H9 (cell line): ENCODE measurements at regions not wholly inside any gene's neighbourhood (a gene's known extent, or its start where the extent isn't known, plus 50 kb on each side); places are given as distances from the start of the nearest gene placed in this dataset.

Experiments used
- DNase-seq: peaks from one replicate; pipeline ENCODE4 v3.0.0-alpha.2; 2017
- H2AFZ ChIP-seq: one replicate; pipeline ENCODE4 v1.6.1; 2013; ENCODE audit warnings: mild to moderate bottlenecking, low read length, control low read depth, moderate library complexity
- H2AK5ac ChIP-seq: 2 replicates; pipeline ENCODE4 v1.6.1; 2013; ENCODE audit warnings: low read length, control low read depth, mixed read lengths; ENCODE audit not compliant: insufficient read length
- H2BK120ac ChIP-seq: one replicate; pipeline ENCODE4 v1.6.1; 2013; ENCODE audit warnings: low read depth, mild to moderate bottlenecking, low read length, control low read depth, inconsistent platforms; ENCODE audit not compliant: poor library complexity, severe bottlenecking
- H2BK12ac ChIP-seq: 2 replicates; pipeline ENCODE4 v1.6.1; 2013; ENCODE audit warnings: low read length, control low read depth, mixed read lengths, low read depth; ENCODE audit not compliant: insufficient read length
- H2BK15ac ChIP-seq: 2 replicates; pipeline ENCODE4 v1.6.1; 2013; ENCODE audit warnings: low read depth, low read length, control low read depth
- H2BK20ac ChIP-seq: one replicate; pipeline ENCODE4 v1.6.1; 2013; ENCODE audit warnings: low read depth, mild to moderate bottlenecking, low read length, control low read depth, inconsistent platforms; ENCODE audit not compliant: poor library complexity, severe bottlenecking
- H2BK5ac ChIP-seq: 2 replicates; pipeline ENCODE4 v1.6.1; 2013; ENCODE audit warnings: low read length, control low read depth, mixed read lengths; ENCODE audit not compliant: insufficient read length
- H3K14ac ChIP-seq: 2 replicates; pipeline ENCODE4 v1.6.1; 2013; ENCODE audit warnings: low read length, control low read depth; ENCODE audit not compliant: insufficient read depth
- H3K18ac ChIP-seq: 2 replicates; pipeline ENCODE4 v1.6.1; 2013; ENCODE audit warnings: low read depth, mild to moderate bottlenecking, mixed read lengths, low read length, control low read depth; ENCODE audit not compliant: insufficient read length
- H3K23ac ChIP-seq: 2 replicates; pipeline ENCODE4 v1.6.1; 2013; ENCODE audit warnings: low read length, control low read depth, mixed read lengths, low read depth; ENCODE audit not compliant: insufficient read length
- H3K23me2 ChIP-seq: 2 replicates; pipeline ENCODE4 v1.6.1; 2013; ENCODE audit warnings: low read depth, mild to moderate bottlenecking, mixed read lengths, low read length, control low read depth; ENCODE audit not compliant: insufficient read length, poor library complexity, severe bottlenecking
- H3K27ac ChIP-seq: 2 replicates; pipeline ENCODE4 v1.5.1; 2013; ENCODE audit warnings: low read length, control low read depth, mixed read lengths, low read depth; ENCODE audit not compliant: insufficient read length
- H3K27me3 ChIP-seq: 2 replicates; pipeline ENCODE4 v1.6.1; 2013; ENCODE audit warnings: low read length, control low read depth, inconsistent platforms; ENCODE audit not compliant: insufficient read depth
- H3K4ac ChIP-seq: 2 replicates; pipeline ENCODE4 v1.6.1; 2013; ENCODE audit warnings: low read depth, mild to moderate bottlenecking, control low read depth, inconsistent platforms, low read length, moderate library complexity
- H3K4me1 ChIP-seq: 2 replicates; pipeline ENCODE4 v1.6.1; 2013; ENCODE audit warnings: low read length, control low read depth, inconsistent platforms; ENCODE audit not compliant: insufficient read depth
- H3K4me2 ChIP-seq: 2 replicates; pipeline ENCODE4 v1.6.1; 2013; ENCODE audit warnings: low read length, control low read depth, mixed read lengths; ENCODE audit not compliant: insufficient read length, insufficient read depth
- H3K56ac ChIP-seq: 2 replicates; pipeline ENCODE4 v1.6.1; 2013; ENCODE audit warnings: low read depth, mild to moderate bottlenecking, mixed read lengths, low read length, control low read depth; ENCODE audit not compliant: insufficient read length
- H3K79me1 ChIP-seq: 2 replicates; pipeline ENCODE4 v1.6.1; 2013; ENCODE audit warnings: low read depth, mild to moderate bottlenecking, moderate library complexity, low read length, control low read depth, inconsistent platforms; ENCODE audit not compliant: insufficient read depth, poor library complexity, severe bottlenecking
- H3K79me2 ChIP-seq: 2 replicates; pipeline ENCODE4 v1.6.1; 2013; ENCODE audit warnings: low read length, control low read depth, inconsistent platforms; ENCODE audit not compliant: insufficient read depth
- H3K9ac ChIP-seq: 2 replicates; pipeline ENCODE4 v1.6.1; 2013; ENCODE audit warnings: low read length, control low read depth, mixed read lengths; ENCODE audit not compliant: insufficient read length; ENCODE audit errors: extremely low read depth
- H3K9me3 ChIP-seq: one replicate; pipeline ENCODE4 v1.6.1; 2013; ENCODE audit warnings: low read depth, low read length, inconsistent platforms; ENCODE audit not compliant: control insufficient read depth
- H3T11ph ChIP-seq: one replicate; pipeline ENCODE4 v1.6.1; 2013; ENCODE audit warnings: mild to moderate bottlenecking, low read length, control low read depth, inconsistent platforms
- H4K20me1 ChIP-seq: one replicate; pipeline ENCODE4 v1.6.1; 2013; ENCODE audit not compliant: control insufficient read depth, insufficient read length, insufficient read depth
- H4K5ac ChIP-seq: 2 replicates; pipeline ENCODE4 v1.6.1; 2013; ENCODE audit warnings: low read depth, mild to moderate bottlenecking, mixed read lengths, low read length, control low read depth; ENCODE audit not compliant: insufficient read length
- H4K8ac ChIP-seq: replicated peaks from 2 replicates; pipeline ENCODE4 v1.6.1; 2013; ENCODE audit warnings: low read length, control low read depth, mixed read lengths, low read depth; ENCODE audit not compliant: insufficient read length
- H4K91ac ChIP-seq: 2 replicates; pipeline ENCODE4 v1.6.1; 2013; ENCODE audit warnings: low read depth, mild to moderate bottlenecking, moderate library complexity, mixed read lengths, low read length, control low read depth; ENCODE audit not compliant: insufficient read length
- H3K27ac Mint-ChIP-seq, 3 experiments: 2 replicates in 2 of 3; 3 replicates in 1 of 3; pipeline ENCODE4 v1.8.0; 2020 to 2021; ENCODE audit warnings: mixed read lengths in 3 of 3, mild to moderate bottlenecking in 1 of 3, moderate library complexity in 1 of 3
- H3K27me3 Mint-ChIP-seq: 2 replicates; pipeline ENCODE4 v1.8.0; 2021; ENCODE audit warnings: low read depth, mild to moderate bottlenecking, moderate library complexity, mixed read lengths
- H3K36me3 Mint-ChIP-seq, 3 experiments: 2 replicates in 2 of 3; 3 replicates in 1 of 3; pipeline ENCODE4 v1.8.0; 2020 to 2021; ENCODE audit warnings: low read depth in 3 of 3, mixed read lengths in 3 of 3; ENCODE audit not compliant: insufficient read depth in 1 of 3
- H3K4me1 Mint-ChIP-seq, 2 experiments: 2 replicates each; pipeline ENCODE4 v1.8.0; 2020; ENCODE audit warnings: mixed read lengths in 2 of 2
- H3K4me3 Mint-ChIP-seq, 2 experiments: 2 replicates in 1 of 2; 3 replicates in 1 of 2; pipeline ENCODE4 v1.8.0; 2020 to 2021; ENCODE audit warnings: mild to moderate bottlenecking in 2 of 2, mixed read lengths in 2 of 2, moderate library complexity in 1 of 2
- H3K9me3 Mint-ChIP-seq, 2 experiments: 2 replicates in 1 of 2; 3 replicates in 1 of 2; pipeline ENCODE4 v1.8.0; 2020; ENCODE audit warnings: mild to moderate bottlenecking in 2 of 2, mixed read lengths in 2 of 2, moderate library complexity in 1 of 2
- CTCF ChIP-seq: fragments of 200-600 bp; sonication (generic); conservative IDR thresholded peaks from 3 replicates; pipeline ENCODE4 v1.8.0; 2021; ENCODE audit warnings: antibody characterized with exemption, mild to moderate bottlenecking
- WGBS: extraction: QIAGEN DNeasy Blood & Tissue Kit; methylation state at CpG from one replicate; pipeline ENCODE4 v1.1.7; 2013; ENCODE audit warnings: missing lambda C conversion rate, low lambda C conversion rate, mixed read lengths; ENCODE audit not compliant: insufficient read length; ENCODE audit errors: extremely low coverage; 5-methylcytosine and 5-hydroxymethylcytosine counted together

- Histone ChIP-seq H3T11ph (no peak overlapping the region), H2BK20ac (no peak overlapping the region), H3K9ac (no peak overlapping the region), H3K9me3 (no peaks in the 10 kb centered on the region), H2BK120ac (no peak overlapping the region), H4K91ac (no peak overlapping the region), H3K56ac (no peak overlapping the region), H2BK5ac (no peak overlapping the region), H4K8ac (no peak overlapping the region), H2BK12ac (no peak overlapping the region), H3K4me2 (no peak overlapping the region), H3K79me1 (no peaks in the 10 kb centered on the region), H4K5ac (no peak overlapping the region), H3K4me1 (no peaks in the 10 kb centered on the region), H2AFZ (no peak overlapping the region), H4K20me1 (no peaks in the 10 kb centered on the region), H3K79me2 (no peaks in the 10 kb centered on the region), H3K23ac (no peak overlapping the region), H3K27me3 (no peaks in the 10 kb centered on the region), H2AK5ac (no peak overlapping the region), H3K18ac (no peak overlapping the region), H3K14ac (no peak overlapping the region), H2BK15ac (no peak overlapping the region), H3K27ac (no peak overlapping the region), H3K23me2 (no peaks in the 10 kb centered on the region), H3K4ac (no peak overlapping the region)
- Mint-ChIP-seq H3K27me3 (no peaks in the 10 kb centered on the region), H3K27ac (no peak overlapping the region), H3K9me3 (no peaks in the 10 kb centered on the region), H3K4me1 (peaks cover 11 to 12% of the 10 kb centered on the region in 2 experiments), H3K4me3 (no peak overlapping the region), H3K36me3 (no peaks in the 10 kb centered on the region)
- TF ChIP-seq CTCF = no peak
- no peak for DNase-seq
- no CpG with 5 or more reads among the region's 1 CpG for WGBS
Observed at GRCh38 chr1:173304529-173305227, 97.5 kb upstream of the TNFSF4 start.
